HepG2 (cell line): ENCODE measurements at regions not wholly inside any gene's neighbourhood (a gene's known extent, or its start where the extent isn't known, plus 50 kb on each side); places are given as distances from the start of the nearest gene placed in this dataset.

Source experiments
- ATAC-seq: fragments of 200-7000 bp; cut with Tn5 transposase; 3 replicates; pipeline ENCODE4 v1.9.1; 2020; ENCODE audit warnings: mild to moderate bottlenecking, moderate library complexity
- BruUV-seq: library from RNA; stranded (reverse); fragments of 400-500 nt; replicated peaks from 2 replicates; lab custom pipeline; 2021; lab: Mats Ljungman, UMichigan
- CTCF ChIA-PET: fragments of 300-600 bp; formaldehyde crosslinking; extraction: SDS; loops from one replicate; lab custom pipeline; 2021; ENCODE audit warnings: low total read pairs, inconsistent platforms, low intra/inter-chr PET ratio; lab: Yijun Ruan, JAX
- POLR2A ChIA-PET: fragments of 350-600 bp; sonication (Branson Sonifier 250); formaldehyde crosslinking; loops from one replicate; lab custom pipeline; 2020; ENCODE audit warnings: antibody characterized with exemption, inconsistent platforms; lab: Yijun Ruan, JAX
- DNase-seq: peaks from one replicate; pipeline ENCODE4 v3.0.0-alpha.2; 2015; ENCODE audit warnings: low spot score
- FAIRE-seq: peaks from 3 replicates; lab custom pipeline; 2011; peaks lifted over from hg19 to GRCh38; lab: Jason Lieb, UNC
- H2AFZ ChIP-seq: one replicate; pipeline ENCODE4 v1.6.1; 2011; ENCODE audit warnings: low read length, inconsistent platforms
- H3K27ac ChIP-seq: fragments of 300-600 bp; 3 replicates; pipeline ENCODE4 v1.8.0; 2011; ENCODE audit warnings: mixed run types, mild to moderate bottlenecking, mixed read lengths, low read length, inconsistent platforms; ENCODE audit not compliant: insufficient read depth; ENCODE audit errors: extremely low read length
- H3K27me3 ChIP-seq, 2 experiments: fragments of 200-600 bp in 1 of 2; 2 replicates in 1 of 2; 3 replicates in 1 of 2; pipeline versions ENCODE4 v1.6.0 to v1.8.0; 2011; ENCODE audit warnings: low read length in 2 of 2, mild to moderate bottlenecking in 2 of 2, moderate library complexity in 2 of 2, inconsistent platforms in 1 of 2; ENCODE audit not compliant: insufficient read depth in 2 of 2, control insufficient read depth in 1 of 2
- H3K36me3 ChIP-seq, 2 experiments: fragments of 200-600 bp in 1 of 2; replicated peaks in 1 of 2; 2 replicates in 1 of 2; 3 replicates in 1 of 2; pipeline versions ENCODE4 v1.5.1 to v1.8.0; 2011; ENCODE audit warnings: low read length in 2 of 2, inconsistent platforms in 1 of 2; ENCODE audit not compliant: insufficient read depth in 2 of 2, control insufficient read depth in 1 of 2
- H3K4me1 ChIP-seq: 2 replicates; pipeline ENCODE4 v1.5.1; 2012; ENCODE audit warnings: low read length, inconsistent platforms; ENCODE audit not compliant: insufficient read depth
- H3K4me2 ChIP-seq: 2 replicates; pipeline ENCODE4 v1.6.0; 2011; ENCODE audit warnings: low read depth, low read length, inconsistent platforms
- H3K4me3 ChIP-seq, 3 experiments: fragments of 200-600 bp in 1 of 3; sonication (generic), shearing (Covaris generic) in 1 of 3; replicated peaks in 1 of 3; 2 replicates each; pipeline ENCODE4 v1.5.1; 2011 to 2016; ENCODE audit warnings: low read length in 3 of 3, inconsistent platforms in 2 of 3, low read depth in 2 of 3, mild to moderate bottlenecking in 2 of 3, control low read depth in 1 of 3, mixed read lengths in 1 of 3; ENCODE audit not compliant: insufficient read depth in 1 of 3
- H3K79me2 ChIP-seq: one replicate; pipeline ENCODE4 v1.6.1; 2011; ENCODE audit warnings: low read length, inconsistent platforms; ENCODE audit not compliant: insufficient read depth
- H3K9ac ChIP-seq: 2 replicates; pipeline ENCODE4 v1.6.0; 2011; ENCODE audit warnings: mild to moderate bottlenecking, low read depth, low read length, inconsistent platforms; ENCODE audit not compliant: insufficient read depth
- H3K9me3 ChIP-seq: 2 replicates; pipeline ENCODE4 v1.5.1; 2012; ENCODE audit warnings: mild to moderate bottlenecking, low read length
- H4K20me1 ChIP-seq: 2 replicates; pipeline ENCODE4 v1.6.0; 2011; ENCODE audit warnings: inconsistent platforms, mild to moderate bottlenecking, low read length, moderate library complexity; ENCODE audit not compliant: insufficient read depth
- FOXM1 ChIP-seq: sonication (generic); formaldehyde crosslinking; IDR thresholded peaks from 2 replicates; pipeline ENCODE4 v1.5.0; 2020; ENCODE audit warnings: missing genetic modification reagents
- SMAD9 ChIP-seq: sonication (generic); formaldehyde crosslinking; IDR thresholded peaks from 2 replicates; pipeline ENCODE4 v1.5.1; 2020; ENCODE audit warnings: mild to moderate bottlenecking, missing genetic modification reagents
- SP2 ChIP-seq: sonication (generic); formaldehyde crosslinking; IDR thresholded peaks from 2 replicates; pipeline ENCODE4 v1.5.1; 2020; ENCODE audit warnings: mild to moderate bottlenecking, missing genetic modification reagents
- ZFP36L1 ChIP-seq: sonication (generic); formaldehyde crosslinking; IDR thresholded peaks from 2 replicates; pipeline ENCODE4 v1.8.0; 2022; ENCODE audit warnings: mild to moderate bottlenecking, missing genetic modification reagents, moderate library complexity
- ZFP90 ChIP-seq: sonication (generic); formaldehyde crosslinking; IDR thresholded peaks from 2 replicates; pipeline ENCODE4 v1.8.0; 2022; ENCODE audit warnings: missing genetic modification reagents, mild to moderate bottlenecking, inconsistent platforms, borderline replicate concordance
- ZNF441 ChIP-seq: sonication (generic); formaldehyde crosslinking; IDR thresholded peaks from 2 replicates; pipeline ENCODE4 v1.7.0; 2021; ENCODE audit warnings: missing genetic modification reagents, borderline replicate concordance
- ZNF569 ChIP-seq: sonication (generic); formaldehyde crosslinking; IDR thresholded peaks from 2 replicates; pipeline ENCODE4 v1.5.0; 2020; ENCODE audit warnings: mild to moderate bottlenecking, missing genetic modification reagents, moderate library complexity, borderline replicate concordance
- ZSCAN20 ChIP-seq: sonication (generic); formaldehyde crosslinking; IDR thresholded peaks from 2 replicates; pipeline ENCODE4 v1.4.0; 2020; ENCODE audit warnings: missing genetic modification reagents, mild to moderate bottlenecking, borderline replicate concordance
- ZSCAN9 ChIP-seq: IDR thresholded peaks from 2 replicates; pipeline ENCODE4 v1.6.1; 2016; ENCODE audit warnings: borderline replicate concordance
- WGBS: methylation state at CpG from one replicate; pipeline ENCODE4 v1.1.6; 2017; ENCODE audit warnings: low lambda C conversion rate; 5-methylcytosine and 5-hydroxymethylcytosine counted together
- in situ Hi-C: cut with HindIII; loops from 2 replicates; pipeline ENCODE4 v1.10.0; 2017; ENCODE audit warnings: low pct_unique_long_range_greater_than_20kb; ENCODE audit not compliant: extremely low pct_ligation_motif_present
- intact Hi-C: fragments of 100-400 bp; cut with micrococcal nuclease; formaldehyde crosslinking; loops from one replicate; pipeline ENCODE4 v1.10.0; 2022; ENCODE audit not compliant: unreplicated experiment
- TF ChIP-seq, protein P1 (sequence below): sonication (generic); formaldehyde crosslinking; IDR thresholded peaks from 2 replicates; pipeline ENCODE4 v1.4.0; 2020; ENCODE audit warnings: missing genetic modification reagents
- TF ChIP-seq, protein P2 (sequence below): sonication (generic); formaldehyde crosslinking; IDR thresholded peaks from 2 replicates; pipeline ENCODE4 v1.5.1; 2020; ENCODE audit warnings: mild to moderate bottlenecking, missing genetic modification reagents, borderline replicate concordance
- TF ChIP-seq, protein P3 (sequence below): sonication (generic); IDR thresholded peaks from 2 replicates; pipeline ENCODE4 v1.6.1; 2016; ENCODE audit warnings: low read depth, borderline replicate concordance
- TF ChIP-seq, protein P4 (sequence below): sonication (generic); formaldehyde crosslinking; IDR thresholded peaks from 2 replicates; pipeline ENCODE4 v1.4.0; 2020; ENCODE audit warnings: missing genetic modification reagents

DNA sequence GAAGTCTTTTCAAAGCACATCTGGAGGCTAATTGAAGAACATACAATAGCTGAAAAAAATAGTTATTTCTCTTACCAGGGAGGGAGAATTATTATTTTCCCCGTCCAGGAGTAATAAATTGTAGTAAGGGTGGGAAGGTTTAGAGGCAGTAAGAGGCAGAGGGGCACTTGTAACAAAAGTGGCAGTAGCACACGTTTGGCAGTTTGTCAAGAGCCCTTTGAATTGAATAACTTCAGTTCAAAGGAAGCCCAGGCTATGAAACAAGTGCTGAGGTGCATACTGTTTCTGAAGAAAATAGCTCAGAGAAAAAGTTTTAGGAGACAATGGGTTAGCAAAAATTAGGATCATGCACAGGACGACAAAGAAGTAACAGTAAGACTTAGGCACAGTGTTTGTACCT lies 451.3 kb downstream of the LRRC70 start:
- Histone ChIP-seq H3K27ac (no peak overlapping the region), H3K9ac (no peak overlapping the region), H3K36me3 (no peaks in the 10 kb centered on the region), H3K79me2 (no peaks in the 10 kb centered on the region), H3K9me3 (peaks cover 75% of the 10 kb centered on the region), H3K27me3 (no peaks in the 10 kb centered on the region), H3K4me2 (no peak overlapping the region), H4K20me1 (no peaks in the 10 kb centered on the region), H2AFZ (no peak overlapping the region), H3K4me1 (no peaks in the 10 kb centered on the region), H3K4me3 (no peak overlapping the region)
- no TSS peak for BruUV-seq
- DNase-seq (no peak), FAIRE-seq (no peak), ATAC-seq (no peak)
- intact Hi-C loops (no loop called here), in situ Hi-C loops (no loop called here)
- WGBS: 4% methylated on average over 3 of the region's 3 CpGs
- ChIA-PET CTCF (no interaction called here), POLR2A (no interaction called here)
- no peak for TF ChIP-seq ZNF441 (CRISPR knock-in tag)
- no peak for TF ChIP-seq ZSCAN20 (CRISPR knock-in tag)
- TF ChIP-seq, protein P1, sequence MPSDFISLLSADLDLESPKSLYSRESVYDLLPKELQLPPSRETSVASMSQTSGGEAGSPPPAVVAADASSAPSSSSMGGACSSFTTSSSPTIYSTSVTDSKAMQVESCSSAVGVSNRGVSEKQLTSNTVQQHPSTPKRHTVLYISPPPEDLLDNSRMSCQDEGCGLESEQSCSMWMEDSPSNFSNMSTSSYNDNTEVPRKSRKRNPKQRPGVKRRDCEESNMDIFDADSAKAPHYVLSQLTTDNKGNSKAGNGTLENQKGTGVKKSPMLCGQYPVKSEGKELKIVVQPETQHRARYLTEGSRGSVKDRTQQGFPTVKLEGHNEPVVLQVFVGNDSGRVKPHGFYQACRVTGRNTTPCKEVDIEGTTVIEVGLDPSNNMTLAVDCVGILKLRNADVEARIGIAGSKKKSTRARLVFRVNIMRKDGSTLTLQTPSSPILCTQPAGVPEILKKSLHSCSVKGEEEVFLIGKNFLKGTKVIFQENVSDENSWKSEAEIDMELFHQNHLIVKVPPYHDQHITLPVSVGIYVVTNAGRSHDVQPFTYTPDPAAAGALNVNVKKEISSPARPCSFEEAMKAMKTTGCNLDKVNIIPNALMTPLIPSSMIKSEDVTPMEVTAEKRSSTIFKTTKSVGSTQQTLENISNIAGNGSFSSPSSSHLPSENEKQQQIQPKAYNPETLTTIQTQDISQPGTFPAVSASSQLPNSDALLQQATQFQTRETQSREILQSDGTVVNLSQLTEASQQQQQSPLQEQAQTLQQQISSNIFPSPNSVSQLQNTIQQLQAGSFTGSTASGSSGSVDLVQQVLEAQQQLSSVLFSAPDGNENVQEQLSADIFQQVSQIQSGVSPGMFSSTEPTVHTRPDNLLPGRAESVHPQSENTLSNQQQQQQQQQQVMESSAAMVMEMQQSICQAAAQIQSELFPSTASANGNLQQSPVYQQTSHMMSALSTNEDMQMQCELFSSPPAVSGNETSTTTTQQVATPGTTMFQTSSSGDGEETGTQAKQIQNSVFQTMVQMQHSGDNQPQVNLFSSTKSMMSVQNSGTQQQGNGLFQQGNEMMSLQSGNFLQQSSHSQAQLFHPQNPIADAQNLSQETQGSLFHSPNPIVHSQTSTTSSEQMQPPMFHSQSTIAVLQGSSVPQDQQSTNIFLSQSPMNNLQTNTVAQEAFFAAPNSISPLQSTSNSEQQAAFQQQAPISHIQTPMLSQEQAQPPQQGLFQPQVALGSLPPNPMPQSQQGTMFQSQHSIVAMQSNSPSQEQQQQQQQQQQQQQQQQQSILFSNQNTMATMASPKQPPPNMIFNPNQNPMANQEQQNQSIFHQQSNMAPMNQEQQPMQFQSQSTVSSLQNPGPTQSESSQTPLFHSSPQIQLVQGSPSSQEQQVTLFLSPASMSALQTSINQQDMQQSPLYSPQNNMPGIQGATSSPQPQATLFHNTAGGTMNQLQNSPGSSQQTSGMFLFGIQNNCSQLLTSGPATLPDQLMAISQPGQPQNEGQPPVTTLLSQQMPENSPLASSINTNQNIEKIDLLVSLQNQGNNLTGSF (CRISPR knock-in tag): no peak
- no peak for TF ChIP-seq ZSCAN9
- no peak for TF ChIP-seq ZFP90 (CRISPR knock-in tag)
- TF ChIP-seq, protein P2, sequence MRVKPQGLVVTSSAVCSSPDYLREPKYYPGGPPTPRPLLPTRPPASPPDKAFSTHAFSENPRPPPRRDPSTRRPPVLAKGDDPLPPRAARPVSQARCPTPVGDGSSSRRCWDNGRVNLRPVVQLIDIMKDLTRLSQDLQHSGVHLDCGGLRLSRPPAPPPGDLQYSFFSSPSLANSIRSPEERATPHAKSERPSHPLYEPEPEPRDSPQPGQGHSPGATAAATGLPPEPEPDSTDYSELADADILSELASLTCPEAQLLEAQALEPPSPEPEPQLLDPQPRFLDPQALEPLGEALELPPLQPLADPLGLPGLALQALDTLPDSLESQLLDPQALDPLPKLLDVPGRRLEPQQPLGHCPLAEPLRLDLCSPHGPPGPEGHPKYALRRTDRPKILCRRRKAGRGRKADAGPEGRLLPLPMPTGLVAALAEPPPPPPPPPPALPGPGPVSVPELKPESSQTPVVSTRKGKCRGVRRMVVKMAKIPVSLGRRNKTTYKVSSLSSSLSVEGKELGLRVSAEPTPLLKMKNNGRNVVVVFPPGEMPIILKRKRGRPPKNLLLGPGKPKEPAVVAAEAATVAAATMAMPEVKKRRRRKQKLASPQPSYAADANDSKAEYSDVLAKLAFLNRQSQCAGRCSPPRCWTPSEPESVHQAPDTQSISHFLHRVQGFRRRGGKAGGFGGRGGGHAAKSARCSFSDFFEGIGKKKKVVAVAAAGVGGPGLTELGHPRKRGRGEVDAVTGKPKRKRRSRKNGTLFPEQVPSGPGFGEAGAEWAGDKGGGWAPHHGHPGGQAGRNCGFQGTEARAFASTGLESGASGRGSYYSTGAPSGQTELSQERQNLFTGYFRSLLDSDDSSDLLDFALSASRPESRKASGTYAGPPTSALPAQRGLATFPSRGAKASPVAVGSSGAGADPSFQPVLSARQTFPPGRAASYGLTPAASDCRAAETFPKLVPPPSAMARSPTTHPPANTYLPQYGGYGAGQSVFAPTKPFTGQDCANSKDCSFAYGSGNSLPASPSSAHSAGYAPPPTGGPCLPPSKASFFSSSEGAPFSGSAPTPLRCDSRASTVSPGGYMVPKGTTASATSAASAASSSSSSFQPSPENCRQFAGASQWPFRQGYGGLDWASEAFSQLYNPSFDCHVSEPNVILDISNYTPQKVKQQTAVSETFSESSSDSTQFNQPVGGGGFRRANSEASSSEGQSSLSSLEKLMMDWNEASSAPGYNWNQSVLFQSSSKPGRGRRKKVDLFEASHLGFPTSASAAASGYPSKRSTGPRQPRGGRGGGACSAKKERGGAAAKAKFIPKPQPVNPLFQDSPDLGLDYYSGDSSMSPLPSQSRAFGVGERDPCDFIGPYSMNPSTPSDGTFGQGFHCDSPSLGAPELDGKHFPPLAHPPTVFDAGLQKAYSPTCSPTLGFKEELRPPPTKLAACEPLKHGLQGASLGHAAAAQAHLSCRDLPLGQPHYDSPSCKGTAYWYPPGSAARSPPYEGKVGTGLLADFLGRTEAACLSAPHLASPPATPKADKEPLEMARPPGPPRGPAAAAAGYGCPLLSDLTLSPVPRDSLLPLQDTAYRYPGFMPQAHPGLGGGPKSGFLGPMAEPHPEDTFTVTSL (CRISPR knock-in tag): no peak
- TF ChIP-seq, protein P3, sequence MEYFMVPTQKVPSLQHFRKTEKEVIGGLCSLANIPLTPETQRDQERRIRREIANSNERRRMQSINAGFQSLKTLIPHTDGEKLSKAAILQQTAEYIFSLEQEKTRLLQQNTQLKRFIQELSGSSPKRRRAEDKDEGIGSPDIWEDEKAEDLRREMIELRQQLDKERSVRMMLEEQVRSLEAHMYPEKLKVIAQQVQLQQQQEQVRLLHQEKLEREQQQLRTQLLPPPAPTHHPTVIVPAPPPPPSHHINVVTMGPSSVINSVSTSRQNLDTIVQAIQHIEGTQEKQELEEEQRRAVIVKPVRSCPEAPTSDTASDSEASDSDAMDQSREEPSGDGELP: no peak
- TF ChIP-seq ZFP36L1 (CRISPR knock-in tag): no peak
- TF ChIP-seq FOXM1 (CRISPR knock-in tag): no peak
- no peak for TF ChIP-seq ZNF569 (CRISPR knock-in tag)
- no peak for TF ChIP-seq SMAD9 (CRISPR knock-in tag)
- TF ChIP-seq, protein P4, sequence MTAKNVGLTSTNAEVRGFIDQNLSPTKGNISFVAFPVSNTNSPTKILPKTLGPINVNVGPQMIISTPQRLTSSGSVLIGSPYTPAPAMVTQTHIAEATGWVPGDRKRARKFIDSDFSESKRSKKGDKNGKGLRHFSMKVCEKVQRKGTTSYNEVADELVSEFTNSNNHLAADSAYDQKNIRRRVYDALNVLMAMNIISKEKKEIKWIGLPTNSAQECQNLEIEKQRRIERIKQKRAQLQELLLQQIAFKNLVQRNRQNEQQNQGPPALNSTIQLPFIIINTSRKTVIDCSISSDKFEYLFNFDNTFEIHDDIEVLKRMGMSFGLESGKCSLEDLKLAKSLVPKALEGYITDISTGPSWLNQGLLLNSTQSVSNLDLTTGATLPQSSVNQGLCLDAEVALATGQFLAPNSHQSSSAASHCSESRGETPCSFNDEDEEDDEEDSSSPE (CRISPR knock-in tag): no peak
- no peak for TF ChIP-seq SP2 (CRISPR knock-in tag)
